Stimulated activated naive CD4-positive, alpha-beta T cell treated with Interleukin-2 at 50 U/mL for 16 hours (primary cell): ENCODE measurements at regions not wholly inside any gene's neighbourhood (a gene's known extent, or its start where the extent isn't known, plus 50 kb on each side); places are given as distances from the start of the nearest gene placed in this dataset.
"Not testable (repeated sequence)": the region's sequence is repeated elsewhere in the genome, so short reads cannot be mapped to it uniquely, and the experiment has no call there.

Experiments
- DNase-seq: peaks from one replicate; lab custom pipeline; 2025; lab: John Stamatoyannopoulos, UW

GRCh38 chr2:194674043-194674442 is 983.0 kb upstream of the SLC39A10 start:
- DNase-seq = no peak

GRCh38 chr2:194672994-194673393 is 984.0 kb upstream of the SLC39A10 start:
- no peak for DNase-seq

- DNase-seq = no peak
Measured at GRCh38 chr2:194661431-194661830, 995.6 kb upstream of the SLC39A10 start.

GRCh38 chr2:194639057-194639456 is 1018.0 kb upstream of the SLC39A10 start:
- DNase-seq = not testable (repeated sequence)

- no peak for DNase-seq
Measured at GRCh38 chr2:194621945-194622344, 1035.1 kb upstream of the SLC39A10 start.

- no peak for DNase-seq
Measured at GRCh38 chr2:194619366-194619765, 1037.7 kb upstream of the SLC39A10 start.

GRCh38 chr2:194618432-194618831 is 1038.6 kb upstream of the SLC39A10 start:
- DNase-seq = no peak

- no peak for DNase-seq
Measured at GRCh38 chr2:194616334-194616733, 1040.7 kb upstream of the SLC39A10 start.

GRCh38 chr2:194610297-194610696 is 1046.7 kb upstream of the SLC39A10 start:
- no peak for DNase-seq

- no peak for DNase-seq
Measured at GRCh38 chr2:194603429-194603828, 1053.6 kb upstream of the SLC39A10 start.

GRCh38 chr2:194602750-194603149 is 1054.3 kb upstream of the SLC39A10 start:
- no peak for DNase-seq

- DNase-seq = no peak
Measured at GRCh38 chr2:194591192-194591591, 1065.8 kb upstream of the SLC39A10 start.

GRCh38 chr2:194587739-194588270 is 1069.2 kb upstream of the SLC39A10 start:
- no peak for DNase-seq

- no peak for DNase-seq
Measured at GRCh38 chr2:194567661-194568017, 1089.4 kb upstream of the SLC39A10 start.

GRCh38 chr2:194566907-194567660 is 1089.9 kb upstream of the SLC39A10 start:
- no peak for DNase-seq

GRCh38 chr2:194564422-194564821 is 1092.6 kb upstream of the SLC39A10 start:
- no peak for DNase-seq

GRCh38 chr2:194562329-194562728 is 1094.7 kb upstream of the SLC39A10 start:
- DNase-seq = no peak

- DNase-seq = no peak
Measured at GRCh38 chr2:194559964-194560363, 1097.1 kb upstream of the SLC39A10 start.

- DNase-seq = no peak
Measured at GRCh38 chr2:194559523-194559922, 1097.5 kb upstream of the SLC39A10 start.

GRCh38 chr2:194557993-194558392 is 1099.0 kb upstream of the SLC39A10 start:
- DNase-seq = no peak

- DNase-seq = no peak
Measured at GRCh38 chr2:194556629-194557028, 1100.4 kb upstream of the SLC39A10 start.

- DNase-seq = no peak
Measured at GRCh38 chr2:194553980-194554379, 1103.0 kb upstream of the SLC39A10 start.

GRCh38 chr2:194550702-194551101 is 1106.3 kb upstream of the SLC39A10 start:
- no peak for DNase-seq

GRCh38 chr2:194549387-194549786 is 1107.6 kb upstream of the SLC39A10 start:
- DNase-seq = no peak
